Neural cell (in vitro differentiated cells): ENCODE measurements at regions not wholly inside any gene's neighbourhood (a gene's known extent, or its start where the extent isn't known, plus 50 kb on each side); places are given as distances from the start of the nearest gene placed in this dataset.

Experiments
- H2AFZ ChIP-seq: fragments of 200-600, 300-800 bp; sonication (generic), shearing (Covaris generic); 2 replicates; pipeline ENCODE4 v1.6.0; 2014; ENCODE audit warnings: low read depth, mild to moderate bottlenecking, antibody characterized with exemption, low read length, moderate library complexity
- H3F3A ChIP-seq: fragments of 200-600 bp; shearing (Covaris generic); 2 replicates; pipeline ENCODE4 v1.6.1; 2016; ENCODE audit warnings: mild to moderate bottlenecking, moderate library complexity, mixed read lengths, antibody characterized with exemption, low read length; ENCODE audit not compliant: insufficient read depth, poor library complexity, severe bottlenecking
- H3K27ac ChIP-seq: fragments of 200-600, 300-800 bp; sonication (generic), shearing (Covaris generic); 2 replicates; pipeline ENCODE4 v1.5.1; 2014; ENCODE audit warnings: mild to moderate bottlenecking, low read length, moderate library complexity
- H3K27me3 ChIP-seq: fragments of 300-800, 200-600 bp; sonication (generic), shearing (Covaris generic); 2 replicates; pipeline ENCODE4 v1.6.0; 2014; ENCODE audit warnings: mild to moderate bottlenecking, low read depth, low read length, moderate library complexity; ENCODE audit not compliant: insufficient read depth
- H3K36me3 ChIP-seq: fragments of 300-800, 200-600 bp; sonication (generic), shearing (Covaris generic); 2 replicates; pipeline ENCODE4 v1.5.1; 2014; ENCODE audit warnings: mild to moderate bottlenecking, antibody characterized with exemption, low read length, moderate library complexity; ENCODE audit not compliant: insufficient read depth
- H3K4me2 ChIP-seq: fragments of 300-800, 200-600 bp; sonication (generic), shearing (Covaris generic); 2 replicates; pipeline ENCODE4 v1.6.0; 2014; ENCODE audit warnings: mild to moderate bottlenecking, low read length
- H3K4me3 ChIP-seq: fragments of 300-800, 200-600 bp; sonication (generic), shearing (Covaris generic); 2 replicates; pipeline ENCODE4 v1.5.1; 2014; ENCODE audit warnings: mild to moderate bottlenecking, low read length, moderate library complexity
- H3K79me2 ChIP-seq: fragments of 200-600 bp; shearing (Covaris generic); replicated peaks from 2 replicates; pipeline ENCODE4 v1.6.0; 2014; ENCODE audit warnings: mild to moderate bottlenecking, low read length, moderate library complexity; ENCODE audit not compliant: insufficient read depth
- H3K9ac ChIP-seq: fragments of 300-800, 200-600 bp; sonication (generic), shearing (Covaris generic); 2 replicates; pipeline ENCODE4 v1.6.1; 2016; ENCODE audit warnings: mild to moderate bottlenecking, low read length, mixed read lengths
- H3K9me2 ChIP-seq: fragments of 200-600 bp; shearing (Covaris generic); 2 replicates; pipeline ENCODE4 v1.6.1; 2016; ENCODE audit warnings: mild to moderate bottlenecking, low read length, mixed read lengths; ENCODE audit not compliant: insufficient read depth
- H3K9me3 ChIP-seq: fragments of 200-600, 300-800 bp; sonication (generic), shearing (Covaris generic); 2 replicates; pipeline ENCODE4 v1.6.1; 2016; ENCODE audit warnings: mild to moderate bottlenecking, mixed run types, low read length, moderate library complexity, mixed read lengths
- H4K20me1 ChIP-seq: fragments of 200-600 bp; shearing (Covaris generic); 2 replicates; pipeline ENCODE4 v1.6.1; 2016; ENCODE audit warnings: mild to moderate bottlenecking, mixed run types; ENCODE audit not compliant: insufficient read depth
- CTCF ChIP-seq: fragments of 450-650 bp; IDR thresholded peaks from 2 replicates; pipeline ENCODE4 v1.5.1; 2014; ENCODE audit warnings: antibody characterized with exemption, mild to moderate bottlenecking, moderate library complexity; ENCODE audit not compliant: poor library complexity, severe bottlenecking
- EP300 ChIP-seq: fragments of 450-650 bp; conservative IDR thresholded peaks from 2 replicates; pipeline ENCODE4 v1.6.1; 2014; ENCODE audit warnings: antibody characterized with exemption, mild to moderate bottlenecking, moderate library complexity; ENCODE audit not compliant: poor library complexity, severe bottlenecking
- EZH2 ChIP-seq: fragments of 200-600, 300-800 bp; shearing (Covaris generic), sonication (generic); IDR thresholded peaks from 2 replicates; pipeline ENCODE4 v1.6.1; 2014; ENCODE audit warnings: antibody characterized with exemption, low read length, borderline replicate concordance, mild to moderate bottlenecking; ENCODE audit not compliant: insufficient read depth, poor library complexity, severe bottlenecking
- MXI1 ChIP-seq: fragments of 450-650 bp; conservative IDR thresholded peaks from 2 replicates; pipeline ENCODE4 v1.6.1; 2014; ENCODE audit warnings: antibody characterized with exemption, mild to moderate bottlenecking; ENCODE audit not compliant: poor library complexity, severe bottlenecking
- POLR2AphosphoS5 ChIP-seq: IDR thresholded peaks from 2 replicates; pipeline ENCODE4 v1.6.1; 2012
- RAD21 ChIP-seq: fragments of 450-650 bp; conservative IDR thresholded peaks from 2 replicates; pipeline ENCODE4 v1.6.1; 2014; ENCODE audit warnings: antibody characterized with exemption, mild to moderate bottlenecking, moderate library complexity
- SMC3 ChIP-seq: fragments of 450-650 bp; conservative IDR thresholded peaks from 2 replicates; pipeline ENCODE4 v1.6.1; 2014; ENCODE audit warnings: antibody characterized with exemption, mild to moderate bottlenecking, moderate library complexity; ENCODE audit not compliant: poor library complexity
- TAF1 ChIP-seq: IDR thresholded peaks from 2 replicates; pipeline ENCODE4 v1.6.1; 2012; ENCODE audit warnings: low read depth
- TF ChIP-seq, protein P1 (sequence below): IDR thresholded peaks from 2 replicates; pipeline ENCODE4 v1.6.1; 2012; ENCODE audit warnings: borderline replicate concordance

DNA sequence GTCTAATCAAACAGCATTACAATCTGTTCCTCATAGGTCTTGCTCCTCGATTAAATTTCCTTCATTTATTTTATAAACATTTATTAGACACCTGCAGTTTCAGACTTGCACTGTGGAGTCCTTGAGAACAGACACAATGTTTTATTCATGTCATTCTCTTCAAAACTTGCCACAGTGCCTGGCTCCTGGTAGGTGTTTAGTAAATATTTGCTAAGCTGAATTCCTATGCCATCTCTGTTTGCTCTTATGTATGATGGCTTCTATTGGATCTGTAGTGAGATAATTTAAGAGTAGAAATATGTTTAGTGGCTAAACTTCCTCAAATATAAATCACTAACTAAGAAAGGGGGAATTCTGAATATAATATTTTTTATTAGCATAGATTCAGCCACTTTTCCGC lies 61.4 kb downstream of the LRATD1 start:
- Histone ChIP-seq H3K9me2 (no peaks in the 10 kb centered on the region), H3K36me3 (no peaks in the 10 kb centered on the region), H4K20me1 (no peaks in the 10 kb centered on the region), H3K79me2 (no peaks in the 10 kb centered on the region), H3K4me3 (no peak overlapping the region), H2AFZ (no peak overlapping the region), H3K9me3 (no peaks in the 10 kb centered on the region), H3F3A (no peaks in the 10 kb centered on the region), H3K27ac (no peak overlapping the region), H3K27me3 (no peaks in the 10 kb centered on the region), H3K9ac (no peak overlapping the region), H3K4me2 (no peak overlapping the region)
- TF ChIP-seq RAD21: no peak
- TF ChIP-seq, protein P1, sequence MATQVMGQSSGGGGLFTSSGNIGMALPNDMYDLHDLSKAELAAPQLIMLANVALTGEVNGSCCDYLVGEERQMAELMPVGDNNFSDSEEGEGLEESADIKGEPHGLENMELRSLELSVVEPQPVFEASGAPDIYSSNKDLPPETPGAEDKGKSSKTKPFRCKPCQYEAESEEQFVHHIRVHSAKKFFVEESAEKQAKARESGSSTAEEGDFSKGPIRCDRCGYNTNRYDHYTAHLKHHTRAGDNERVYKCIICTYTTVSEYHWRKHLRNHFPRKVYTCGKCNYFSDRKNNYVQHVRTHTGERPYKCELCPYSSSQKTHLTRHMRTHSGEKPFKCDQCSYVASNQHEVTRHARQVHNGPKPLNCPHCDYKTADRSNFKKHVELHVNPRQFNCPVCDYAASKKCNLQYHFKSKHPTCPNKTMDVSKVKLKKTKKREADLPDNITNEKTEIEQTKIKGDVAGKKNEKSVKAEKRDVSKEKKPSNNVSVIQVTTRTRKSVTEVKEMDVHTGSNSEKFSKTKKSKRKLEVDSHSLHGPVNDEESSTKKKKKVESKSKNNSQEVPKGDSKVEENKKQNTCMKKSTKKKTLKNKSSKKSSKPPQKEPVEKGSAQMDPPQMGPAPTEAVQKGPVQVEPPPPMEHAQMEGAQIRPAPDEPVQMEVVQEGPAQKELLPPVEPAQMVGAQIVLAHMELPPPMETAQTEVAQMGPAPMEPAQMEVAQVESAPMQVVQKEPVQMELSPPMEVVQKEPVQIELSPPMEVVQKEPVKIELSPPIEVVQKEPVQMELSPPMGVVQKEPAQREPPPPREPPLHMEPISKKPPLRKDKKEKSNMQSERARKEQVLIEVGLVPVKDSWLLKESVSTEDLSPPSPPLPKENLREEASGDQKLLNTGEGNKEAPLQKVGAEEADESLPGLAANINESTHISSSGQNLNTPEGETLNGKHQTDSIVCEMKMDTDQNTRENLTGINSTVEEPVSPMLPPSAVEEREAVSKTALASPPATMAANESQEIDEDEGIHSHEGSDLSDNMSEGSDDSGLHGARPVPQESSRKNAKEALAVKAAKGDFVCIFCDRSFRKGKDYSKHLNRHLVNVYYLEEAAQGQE: no peak
- no peak for TF ChIP-seq EZH2
- TF ChIP-seq EP300: no peak
- TF ChIP-seq MXI1: no peak
- TF ChIP-seq POLR2AphosphoS5: no peak

DNA sequence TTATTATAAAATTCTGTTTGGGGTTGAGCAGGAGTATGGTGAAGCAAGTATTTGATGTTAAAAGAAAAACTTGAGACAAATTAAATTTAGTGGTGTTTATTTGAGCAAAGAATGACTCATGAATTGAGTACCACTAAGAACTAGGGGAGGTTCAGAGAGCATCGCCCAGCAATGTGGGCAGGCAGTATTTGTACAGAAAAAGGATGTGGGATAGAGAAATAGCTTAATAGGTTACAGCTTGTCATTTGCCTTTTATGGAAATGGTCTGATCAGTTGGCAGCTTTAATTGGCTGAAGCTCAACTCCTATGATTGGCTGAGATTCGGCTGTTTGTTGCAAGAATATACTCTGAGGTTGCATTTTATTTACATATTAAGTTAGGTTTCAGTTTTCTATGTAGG lies 68.2 kb downstream of the LRATD1 start:
- H3K79me2 ChIP-seq: no peaks in the 10 kb centered on the region
- no peaks in the 10 kb centered on the region for H3K9me2 ChIP-seq
- H3K9me3 ChIP-seq: no peaks in the 10 kb centered on the region
- H3K27ac ChIP-seq: no peak overlapping the region
- no peak overlapping the region for H3K9ac ChIP-seq
- TF ChIP-seq, protein P1: no peak
- TF ChIP-seq EP300 (no peak), EZH2 (no peak), TAF1 (no peak), POLR2AphosphoS5 (no peak), CTCF (no peak), RAD21 (no peak), MXI1 (no peak), SMC3 (no peak)
- H3F3A ChIP-seq: no peaks in the 10 kb centered on the region
- no peaks in the 10 kb centered on the region for H4K20me1 ChIP-seq
- H3K36me3 ChIP-seq: no peaks in the 10 kb centered on the region
- H2AFZ ChIP-seq: no peak overlapping the region
- no peak overlapping the region for H3K4me2 ChIP-seq
- H3K4me3 ChIP-seq: no peak overlapping the region
- no peaks in the 10 kb centered on the region for H3K27me3 ChIP-seq
